H9 (cell line): ENCODE measurements at regions not wholly inside any gene's neighbourhood (a gene's known extent, or its start where the extent isn't known, plus 50 kb on each side); places are given as distances from the start of the nearest gene placed in this dataset.

Experiments used
- DNase-seq: peaks from one replicate; pipeline ENCODE4 v3.0.0-alpha.2; 2017
- H2AFZ ChIP-seq: one replicate; pipeline ENCODE4 v1.6.1; 2013; ENCODE audit warnings: mild to moderate bottlenecking, low read length, control low read depth, moderate library complexity
- H2AK5ac ChIP-seq: 2 replicates; pipeline ENCODE4 v1.6.1; 2013; ENCODE audit warnings: low read length, control low read depth, mixed read lengths; ENCODE audit not compliant: insufficient read length
- H2BK120ac ChIP-seq: one replicate; pipeline ENCODE4 v1.6.1; 2013; ENCODE audit warnings: low read depth, mild to moderate bottlenecking, low read length, control low read depth, inconsistent platforms; ENCODE audit not compliant: poor library complexity, severe bottlenecking
- H2BK12ac ChIP-seq: 2 replicates; pipeline ENCODE4 v1.6.1; 2013; ENCODE audit warnings: low read length, control low read depth, mixed read lengths, low read depth; ENCODE audit not compliant: insufficient read length
- H2BK15ac ChIP-seq: 2 replicates; pipeline ENCODE4 v1.6.1; 2013; ENCODE audit warnings: low read depth, low read length, control low read depth
- H2BK20ac ChIP-seq: one replicate; pipeline ENCODE4 v1.6.1; 2013; ENCODE audit warnings: low read depth, mild to moderate bottlenecking, low read length, control low read depth, inconsistent platforms; ENCODE audit not compliant: poor library complexity, severe bottlenecking
- H2BK5ac ChIP-seq: 2 replicates; pipeline ENCODE4 v1.6.1; 2013; ENCODE audit warnings: low read length, control low read depth, mixed read lengths; ENCODE audit not compliant: insufficient read length
- H3K14ac ChIP-seq: 2 replicates; pipeline ENCODE4 v1.6.1; 2013; ENCODE audit warnings: low read length, control low read depth; ENCODE audit not compliant: insufficient read depth
- H3K18ac ChIP-seq: 2 replicates; pipeline ENCODE4 v1.6.1; 2013; ENCODE audit warnings: low read depth, mild to moderate bottlenecking, mixed read lengths, low read length, control low read depth; ENCODE audit not compliant: insufficient read length
- H3K23ac ChIP-seq: 2 replicates; pipeline ENCODE4 v1.6.1; 2013; ENCODE audit warnings: low read length, control low read depth, mixed read lengths, low read depth; ENCODE audit not compliant: insufficient read length
- H3K23me2 ChIP-seq: 2 replicates; pipeline ENCODE4 v1.6.1; 2013; ENCODE audit warnings: low read depth, mild to moderate bottlenecking, mixed read lengths, low read length, control low read depth; ENCODE audit not compliant: insufficient read length, poor library complexity, severe bottlenecking
- H3K27ac ChIP-seq: 2 replicates; pipeline ENCODE4 v1.5.1; 2013; ENCODE audit warnings: low read length, control low read depth, mixed read lengths, low read depth; ENCODE audit not compliant: insufficient read length
- H3K27me3 ChIP-seq: 2 replicates; pipeline ENCODE4 v1.6.1; 2013; ENCODE audit warnings: low read length, control low read depth, inconsistent platforms; ENCODE audit not compliant: insufficient read depth
- H3K4ac ChIP-seq: 2 replicates; pipeline ENCODE4 v1.6.1; 2013; ENCODE audit warnings: low read depth, mild to moderate bottlenecking, control low read depth, inconsistent platforms, low read length, moderate library complexity
- H3K4me1 ChIP-seq: 2 replicates; pipeline ENCODE4 v1.6.1; 2013; ENCODE audit warnings: low read length, control low read depth, inconsistent platforms; ENCODE audit not compliant: insufficient read depth
- H3K4me2 ChIP-seq: 2 replicates; pipeline ENCODE4 v1.6.1; 2013; ENCODE audit warnings: low read length, control low read depth, mixed read lengths; ENCODE audit not compliant: insufficient read length, insufficient read depth
- H3K56ac ChIP-seq: 2 replicates; pipeline ENCODE4 v1.6.1; 2013; ENCODE audit warnings: low read depth, mild to moderate bottlenecking, mixed read lengths, low read length, control low read depth; ENCODE audit not compliant: insufficient read length
- H3K79me1 ChIP-seq: 2 replicates; pipeline ENCODE4 v1.6.1; 2013; ENCODE audit warnings: low read depth, mild to moderate bottlenecking, moderate library complexity, low read length, control low read depth, inconsistent platforms; ENCODE audit not compliant: insufficient read depth, poor library complexity, severe bottlenecking
- H3K79me2 ChIP-seq: 2 replicates; pipeline ENCODE4 v1.6.1; 2013; ENCODE audit warnings: low read length, control low read depth, inconsistent platforms; ENCODE audit not compliant: insufficient read depth
- H3K9ac ChIP-seq: 2 replicates; pipeline ENCODE4 v1.6.1; 2013; ENCODE audit warnings: low read length, control low read depth, mixed read lengths; ENCODE audit not compliant: insufficient read length; ENCODE audit errors: extremely low read depth
- H3K9me3 ChIP-seq: one replicate; pipeline ENCODE4 v1.6.1; 2013; ENCODE audit warnings: low read depth, low read length, inconsistent platforms; ENCODE audit not compliant: control insufficient read depth
- H3T11ph ChIP-seq: one replicate; pipeline ENCODE4 v1.6.1; 2013; ENCODE audit warnings: mild to moderate bottlenecking, low read length, control low read depth, inconsistent platforms
- H4K20me1 ChIP-seq: one replicate; pipeline ENCODE4 v1.6.1; 2013; ENCODE audit not compliant: control insufficient read depth, insufficient read length, insufficient read depth
- H4K5ac ChIP-seq: 2 replicates; pipeline ENCODE4 v1.6.1; 2013; ENCODE audit warnings: low read depth, mild to moderate bottlenecking, mixed read lengths, low read length, control low read depth; ENCODE audit not compliant: insufficient read length
- H4K8ac ChIP-seq: replicated peaks from 2 replicates; pipeline ENCODE4 v1.6.1; 2013; ENCODE audit warnings: low read length, control low read depth, mixed read lengths, low read depth; ENCODE audit not compliant: insufficient read length
- H4K91ac ChIP-seq: 2 replicates; pipeline ENCODE4 v1.6.1; 2013; ENCODE audit warnings: low read depth, mild to moderate bottlenecking, moderate library complexity, mixed read lengths, low read length, control low read depth; ENCODE audit not compliant: insufficient read length
- H3K27ac Mint-ChIP-seq, 3 experiments: 2 replicates in 2 of 3; 3 replicates in 1 of 3; pipeline ENCODE4 v1.8.0; 2020 to 2021; ENCODE audit warnings: mixed read lengths in 3 of 3, mild to moderate bottlenecking in 1 of 3, moderate library complexity in 1 of 3
- H3K27me3 Mint-ChIP-seq: 2 replicates; pipeline ENCODE4 v1.8.0; 2021; ENCODE audit warnings: low read depth, mild to moderate bottlenecking, moderate library complexity, mixed read lengths
- H3K36me3 Mint-ChIP-seq, 3 experiments: 2 replicates in 2 of 3; 3 replicates in 1 of 3; pipeline ENCODE4 v1.8.0; 2020 to 2021; ENCODE audit warnings: low read depth in 3 of 3, mixed read lengths in 3 of 3; ENCODE audit not compliant: insufficient read depth in 1 of 3
- H3K4me1 Mint-ChIP-seq, 2 experiments: 2 replicates each; pipeline ENCODE4 v1.8.0; 2020; ENCODE audit warnings: mixed read lengths in 2 of 2
- H3K4me3 Mint-ChIP-seq, 2 experiments: 2 replicates in 1 of 2; 3 replicates in 1 of 2; pipeline ENCODE4 v1.8.0; 2020 to 2021; ENCODE audit warnings: mild to moderate bottlenecking in 2 of 2, mixed read lengths in 2 of 2, moderate library complexity in 1 of 2
- H3K9me3 Mint-ChIP-seq, 2 experiments: 2 replicates in 1 of 2; 3 replicates in 1 of 2; pipeline ENCODE4 v1.8.0; 2020; ENCODE audit warnings: mild to moderate bottlenecking in 2 of 2, mixed read lengths in 2 of 2, moderate library complexity in 1 of 2
- WGBS: extraction: QIAGEN DNeasy Blood & Tissue Kit; methylation state at CpG from one replicate; pipeline ENCODE4 v1.1.7; 2013; ENCODE audit warnings: missing lambda C conversion rate, low lambda C conversion rate, mixed read lengths; ENCODE audit not compliant: insufficient read length; ENCODE audit errors: extremely low coverage; 5-methylcytosine and 5-hydroxymethylcytosine counted together
- TF ChIP-seq, protein P1 (sequence below): fragments of 200-600 bp; sonication (generic); conservative IDR thresholded peaks from 3 replicates; pipeline ENCODE4 v1.8.0; 2021; ENCODE audit warnings: antibody characterized with exemption, mild to moderate bottlenecking

DNA sequence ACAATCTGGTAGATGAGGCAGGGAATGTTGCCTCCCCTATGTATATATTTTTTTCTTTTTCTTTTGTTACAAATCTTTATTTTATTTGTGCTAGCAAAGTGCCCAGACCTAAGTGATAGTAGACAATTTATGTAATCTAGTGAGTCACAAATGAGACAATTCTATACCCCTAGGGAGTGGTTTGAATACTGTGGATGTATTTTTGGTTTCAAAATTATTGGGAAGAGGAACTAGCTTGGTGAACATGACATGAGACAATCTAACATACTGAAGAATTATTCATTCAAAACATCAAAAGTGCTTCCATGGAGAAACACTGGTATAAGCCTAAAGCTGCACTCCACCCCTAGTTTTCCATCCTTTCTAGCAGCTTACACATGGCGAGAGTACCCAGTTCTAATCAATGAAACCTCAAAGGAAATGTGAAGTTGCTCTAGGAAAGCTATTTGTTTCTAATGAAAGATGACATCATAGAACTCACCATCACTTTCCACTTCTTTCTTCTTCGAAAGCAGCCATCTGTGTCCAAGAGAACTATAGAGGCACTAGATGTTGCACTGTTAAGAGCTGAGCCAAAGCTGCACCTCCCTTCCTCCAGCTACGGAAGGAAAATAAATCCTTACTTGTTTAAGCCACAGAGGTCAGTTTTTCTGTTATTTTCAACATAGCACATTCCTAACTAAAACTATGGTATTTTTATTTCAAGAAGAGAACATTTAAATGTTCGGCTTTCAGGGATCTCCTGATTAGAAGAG is 764.6 kb downstream of the LTN1 start:
- no peaks in the 10 kb centered on the region for H3K79me2 ChIP-seq
- no peaks in the 10 kb centered on the region for H4K20me1 ChIP-seq

More for the DNA sequence above, 764.6 kb downstream of the LTN1 start:
- no peaks in the 10 kb centered on the region for H3K4me1 ChIP-seq
- H3K9me3 Mint-ChIP-seq, result no peaks in the 10 kb centered on the region
- TF ChIP-seq, protein P1, sequence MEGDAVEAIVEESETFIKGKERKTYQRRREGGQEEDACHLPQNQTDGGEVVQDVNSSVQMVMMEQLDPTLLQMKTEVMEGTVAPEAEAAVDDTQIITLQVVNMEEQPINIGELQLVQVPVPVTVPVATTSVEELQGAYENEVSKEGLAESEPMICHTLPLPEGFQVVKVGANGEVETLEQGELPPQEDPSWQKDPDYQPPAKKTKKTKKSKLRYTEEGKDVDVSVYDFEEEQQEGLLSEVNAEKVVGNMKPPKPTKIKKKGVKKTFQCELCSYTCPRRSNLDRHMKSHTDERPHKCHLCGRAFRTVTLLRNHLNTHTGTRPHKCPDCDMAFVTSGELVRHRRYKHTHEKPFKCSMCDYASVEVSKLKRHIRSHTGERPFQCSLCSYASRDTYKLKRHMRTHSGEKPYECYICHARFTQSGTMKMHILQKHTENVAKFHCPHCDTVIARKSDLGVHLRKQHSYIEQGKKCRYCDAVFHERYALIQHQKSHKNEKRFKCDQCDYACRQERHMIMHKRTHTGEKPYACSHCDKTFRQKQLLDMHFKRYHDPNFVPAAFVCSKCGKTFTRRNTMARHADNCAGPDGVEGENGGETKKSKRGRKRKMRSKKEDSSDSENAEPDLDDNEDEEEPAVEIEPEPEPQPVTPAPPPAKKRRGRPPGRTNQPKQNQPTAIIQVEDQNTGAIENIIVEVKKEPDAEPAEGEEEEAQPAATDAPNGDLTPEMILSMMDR, result no peak
- no peak overlapping the region for H3K27ac Mint-ChIP-seq
- no peak overlapping the region for H4K91ac ChIP-seq
- no peak overlapping the region for H3K18ac ChIP-seq
- H3K27ac ChIP-seq, result no peak overlapping the region
- no peak overlapping the region for H2BK12ac ChIP-seq
- H3T11ph ChIP-seq, result no peak overlapping the region
- H2AK5ac ChIP-seq, result no peak overlapping the region
- no peaks in the 10 kb centered on the region for H3K27me3 Mint-ChIP-seq
- H3K4me2 ChIP-seq, result no peak overlapping the region
- H3K36me3 Mint-ChIP-seq, result no peaks in the 10 kb centered on the region
- no peak overlapping the region for H4K5ac ChIP-seq
- no peak overlapping the region for H3K4ac ChIP-seq
- H4K8ac ChIP-seq, result no peak overlapping the region
- H3K27me3 ChIP-seq, result no peaks in the 10 kb centered on the region
- no peak overlapping the region for H3K23ac ChIP-seq
- no peak overlapping the region for H2BK120ac ChIP-seq
- WGBS, result no CpG with 5 or more reads among the region's 4 CpGs
- H2BK5ac ChIP-seq, result no peak overlapping the region
- H3K9ac ChIP-seq, result no peak overlapping the region
- H3K4me3 Mint-ChIP-seq, result no peak overlapping the region
- H2BK15ac ChIP-seq, result no peak overlapping the region
- H3K4me1 Mint-ChIP-seq, result peaks cover 0 to 5% of the 10 kb centered on the region in 2 experiments; a peak in 2 of 4 replicates
- DNase-seq, result no peak
- no peak overlapping the region for H3K14ac ChIP-seq
- no peak overlapping the region for H2AFZ ChIP-seq
- no peak overlapping the region for H3K56ac ChIP-seq
- no peaks in the 10 kb centered on the region for H3K23me2 ChIP-seq
- no peaks in the 10 kb centered on the region for H3K9me3 ChIP-seq
- no peak overlapping the region for H2BK20ac ChIP-seq
- H3K79me1 ChIP-seq, result no peaks in the 10 kb centered on the region
